ENCODE measurements at regions not wholly inside any gene's neighbourhood (a gene's known extent, or its start where the extent isn't known, plus 50 kb on each side); places are given as distances from the start of the nearest gene placed in this dataset.

DNA sequence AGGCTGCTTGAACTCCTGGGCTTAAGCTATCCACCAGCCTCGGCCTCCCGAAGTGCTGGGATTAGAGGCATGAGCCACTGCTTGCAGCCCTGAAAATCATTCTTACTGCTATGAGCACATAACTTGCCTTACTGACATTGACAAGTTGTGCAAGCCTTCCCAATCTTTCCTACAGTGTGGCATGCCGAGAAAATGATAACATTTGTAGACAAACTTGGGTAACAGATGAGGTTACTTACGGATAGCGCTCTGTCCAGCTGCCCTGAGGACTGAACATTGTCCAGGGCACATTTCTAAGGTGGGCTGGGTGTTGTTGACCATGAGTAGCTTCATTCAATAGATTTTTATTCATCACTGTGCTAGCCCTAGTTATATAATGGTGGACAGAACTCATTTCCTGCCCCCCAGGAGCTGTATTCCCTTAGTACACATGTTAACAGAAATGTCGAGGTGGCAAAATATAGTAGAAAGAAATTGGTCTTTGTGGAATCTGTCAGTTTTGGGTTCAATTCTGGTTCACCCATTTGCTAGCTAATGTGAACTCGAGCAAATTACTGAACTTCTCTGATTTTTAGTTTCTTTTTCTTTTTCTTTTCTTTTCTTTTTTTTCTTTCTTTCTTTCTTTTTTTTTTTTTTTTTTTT, 118.4 kb upstream of the AKIRIN2 start (continued):
- TF ChIP-seq, protein P1, sequence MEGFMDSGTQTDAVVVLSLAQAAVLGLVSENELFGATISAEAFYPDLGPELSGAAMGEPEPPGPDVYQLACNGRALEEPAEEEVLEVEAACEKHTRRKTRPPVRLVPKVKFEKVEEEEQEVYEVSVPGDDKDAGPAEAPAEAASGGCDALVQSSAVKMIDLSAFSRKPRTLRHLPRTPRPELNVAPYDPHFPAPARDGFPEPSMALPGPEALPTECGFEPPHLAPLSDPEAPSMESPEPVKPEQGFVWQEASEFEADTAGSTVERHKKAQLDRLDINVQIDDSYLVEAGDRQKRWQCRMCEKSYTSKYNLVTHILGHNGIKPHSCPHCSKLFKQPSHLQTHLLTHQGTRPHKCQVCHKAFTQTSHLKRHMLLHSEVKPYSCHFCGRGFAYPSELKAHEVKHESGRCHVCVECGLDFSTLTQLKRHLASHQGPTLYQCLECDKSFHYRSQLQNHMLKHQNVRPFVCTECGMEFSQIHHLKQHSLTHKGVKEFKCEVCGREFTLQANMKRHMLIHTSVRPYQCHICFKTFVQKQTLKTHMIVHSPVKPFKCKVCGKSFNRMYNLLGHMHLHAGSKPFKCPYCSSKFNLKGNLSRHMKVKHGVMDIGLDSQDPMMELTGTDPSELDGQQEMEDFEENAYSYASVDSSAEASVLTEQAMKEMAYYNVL (CRISPR knock-in tag; IDR thresholded peaks at IDR 0.05; ENCODE audit: borderline replicate concordance), result peak; percentile 47; the same call in 1 of the 2 replicates
- TF ChIP-seq CREM (IDR thresholded peaks at IDR 0.05), result 0 out of 2 replicates have a peak, but pooled peaks have one; percentile 29
- no peak for TF ChIP-seq CREM (CRISPR knock-in tag; IDR thresholded peaks at IDR 0.05)
- peak; percentile 39; the same call in 1 of the 2 replicates for TF ChIP-seq FOSL2 (CRISPR knock-in tag; IDR thresholded peaks at IDR 0.05)
- peak; percentile 90 for TF ChIP-seq CEBPB (IDR thresholded peaks at IDR 0.05; ENCODE audit: borderline replicate concordance, low read depth, low read length)
- peak; percentile 69 for TF ChIP-seq POGZ (CRISPR knock-in tag; IDR thresholded peaks at IDR 0.05)
- TF ChIP-seq, protein P2, sequence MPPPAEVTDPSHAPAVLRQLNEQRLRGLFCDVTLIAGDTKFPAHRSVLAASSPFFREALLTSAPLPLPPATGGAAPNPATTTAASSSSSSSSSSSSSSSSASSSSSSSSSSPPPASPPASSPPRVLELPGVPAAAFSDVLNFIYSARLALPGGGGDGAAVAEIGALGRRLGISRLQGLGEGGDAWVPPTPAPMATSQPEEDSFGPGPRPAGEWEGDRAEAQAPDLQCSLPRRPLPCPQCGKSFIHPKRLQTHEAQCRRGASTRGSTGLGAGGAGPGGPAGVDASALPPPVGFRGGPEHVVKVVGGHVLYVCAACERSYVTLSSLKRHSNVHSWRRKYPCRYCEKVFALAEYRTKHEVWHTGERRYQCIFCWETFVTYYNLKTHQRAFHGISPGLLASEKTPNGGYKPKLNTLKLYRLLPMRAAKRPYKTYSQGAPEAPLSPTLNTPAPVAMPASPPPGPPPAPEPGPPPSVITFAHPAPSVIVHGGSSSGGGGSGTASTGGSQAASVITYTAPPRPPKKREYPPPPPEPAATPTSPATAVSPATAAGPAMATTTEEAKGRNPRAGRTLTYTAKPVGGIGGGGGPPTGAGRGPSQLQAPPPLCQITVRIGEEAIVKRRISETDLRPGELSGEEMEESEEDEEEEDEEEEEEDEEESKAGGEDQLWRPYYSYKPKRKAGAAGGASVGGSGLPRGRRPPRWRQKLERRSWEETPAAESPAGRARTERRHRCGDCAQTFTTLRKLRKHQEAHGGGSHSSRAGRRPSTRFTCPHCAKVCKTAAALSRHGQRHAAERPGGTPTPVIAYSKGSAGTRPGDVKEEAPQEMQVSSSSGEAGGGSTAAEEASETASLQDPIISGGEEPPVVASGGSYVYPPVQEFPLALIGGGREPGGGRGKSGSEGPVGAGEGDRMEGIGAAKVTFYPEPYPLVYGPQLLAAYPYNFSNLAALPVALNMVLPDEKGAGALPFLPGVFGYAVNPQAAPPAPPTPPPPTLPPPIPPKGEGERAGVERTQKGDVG (CRISPR knock-in tag; IDR thresholded peaks at IDR 0.05; ENCODE audit: borderline replicate concordance), result peak; percentile 72; the same call in 1 of the 2 replicates
- peak; percentile 75 for TF ChIP-seq MAFF (IDR thresholded peaks at IDR 0.05; ENCODE audit: low read depth, low read length)
- TF ChIP-seq, protein P3, sequence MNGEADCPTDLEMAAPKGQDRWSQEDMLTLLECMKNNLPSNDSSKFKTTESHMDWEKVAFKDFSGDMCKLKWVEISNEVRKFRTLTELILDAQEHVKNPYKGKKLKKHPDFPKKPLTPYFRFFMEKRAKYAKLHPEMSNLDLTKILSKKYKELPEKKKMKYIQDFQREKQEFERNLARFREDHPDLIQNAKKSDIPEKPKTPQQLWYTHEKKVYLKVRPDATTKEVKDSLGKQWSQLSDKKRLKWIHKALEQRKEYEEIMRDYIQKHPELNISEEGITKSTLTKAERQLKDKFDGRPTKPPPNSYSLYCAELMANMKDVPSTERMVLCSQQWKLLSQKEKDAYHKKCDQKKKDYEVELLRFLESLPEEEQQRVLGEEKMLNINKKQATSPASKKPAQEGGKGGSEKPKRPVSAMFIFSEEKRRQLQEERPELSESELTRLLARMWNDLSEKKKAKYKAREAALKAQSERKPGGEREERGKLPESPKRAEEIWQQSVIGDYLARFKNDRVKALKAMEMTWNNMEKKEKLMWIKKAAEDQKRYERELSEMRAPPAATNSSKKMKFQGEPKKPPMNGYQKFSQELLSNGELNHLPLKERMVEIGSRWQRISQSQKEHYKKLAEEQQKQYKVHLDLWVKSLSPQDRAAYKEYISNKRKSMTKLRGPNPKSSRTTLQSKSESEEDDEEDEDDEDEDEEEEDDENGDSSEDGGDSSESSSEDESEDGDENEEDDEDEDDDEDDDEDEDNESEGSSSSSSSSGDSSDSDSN (CRISPR knock-in tag; IDR thresholded peaks at IDR 0.05), result 0 out of 2 replicates have a peak, but pooled peaks have one; percentile 24
- TF ChIP-seq HOXA3 (CRISPR knock-in tag; IDR thresholded peaks at IDR 0.05), result peak; percentile 25; the same call in 1 of the 2 replicates
- TF ChIP-seq RCOR2 (CRISPR knock-in tag; IDR thresholded peaks at IDR 0.05), result peak; percentile 21; the same call in 1 of the 2 replicates
- TF ChIP-seq, protein P4, sequence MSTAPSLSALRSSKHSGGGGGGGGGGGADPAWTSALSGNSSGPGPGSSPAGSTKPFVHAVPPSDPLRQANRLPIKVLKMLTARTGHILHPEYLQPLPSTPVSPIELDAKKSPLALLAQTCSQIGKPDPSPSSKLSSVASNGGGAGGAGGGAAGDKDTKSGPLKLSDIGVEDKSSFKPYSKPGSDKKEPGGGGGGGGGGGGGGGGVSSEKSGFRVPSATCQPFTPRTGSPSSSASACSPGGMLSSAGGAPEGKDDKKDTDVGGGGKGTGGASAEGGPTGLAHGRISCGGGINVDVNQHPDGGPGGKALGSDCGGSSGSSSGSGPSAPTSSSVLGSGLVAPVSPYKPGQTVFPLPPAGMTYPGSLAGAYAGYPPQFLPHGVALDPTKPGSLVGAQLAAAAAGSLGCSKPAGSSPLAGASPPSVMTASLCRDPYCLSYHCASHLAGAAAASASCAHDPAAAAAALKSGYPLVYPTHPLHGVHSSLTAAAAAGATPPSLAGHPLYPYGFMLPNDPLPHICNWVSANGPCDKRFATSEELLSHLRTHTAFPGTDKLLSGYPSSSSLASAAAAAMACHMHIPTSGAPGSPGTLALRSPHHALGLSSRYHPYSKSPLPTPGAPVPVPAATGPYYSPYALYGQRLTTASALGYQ (CRISPR knock-in tag; IDR thresholded peaks at IDR 0.05), result no peak
- TF ChIP-seq, protein P5, sequence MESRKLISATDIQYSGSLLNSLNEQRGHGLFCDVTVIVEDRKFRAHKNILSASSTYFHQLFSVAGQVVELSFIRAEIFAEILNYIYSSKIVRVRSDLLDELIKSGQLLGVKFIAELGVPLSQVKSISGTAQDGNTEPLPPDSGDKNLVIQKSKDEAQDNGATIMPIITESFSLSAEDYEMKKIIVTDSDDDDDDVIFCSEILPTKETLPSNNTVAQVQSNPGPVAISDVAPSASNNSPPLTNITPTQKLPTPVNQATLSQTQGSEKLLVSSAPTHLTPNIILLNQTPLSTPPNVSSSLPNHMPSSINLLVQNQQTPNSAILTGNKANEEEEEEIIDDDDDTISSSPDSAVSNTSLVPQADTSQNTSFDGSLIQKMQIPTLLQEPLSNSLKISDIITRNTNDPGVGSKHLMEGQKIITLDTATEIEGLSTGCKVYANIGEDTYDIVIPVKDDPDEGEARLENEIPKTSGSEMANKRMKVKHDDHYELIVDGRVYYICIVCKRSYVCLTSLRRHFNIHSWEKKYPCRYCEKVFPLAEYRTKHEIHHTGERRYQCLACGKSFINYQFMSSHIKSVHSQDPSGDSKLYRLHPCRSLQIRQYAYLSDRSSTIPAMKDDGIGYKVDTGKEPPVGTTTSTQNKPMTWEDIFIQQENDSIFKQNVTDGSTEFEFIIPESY (CRISPR knock-in tag; IDR thresholded peaks at IDR 0.05), result peak; percentile 100
- TF ChIP-seq EP300 (IDR thresholded peaks at IDR 0.05; ENCODE audit: low read depth in 2 of 2, low read length in 2 of 2), result peak; percentile 19 to 48; a peak in 2 of 4 replicates
- peak; percentile 58; the same call in 1 of the 2 replicates for TF ChIP-seq EP300 (CRISPR knock-in tag; IDR thresholded peaks at IDR 0.05; ENCODE audit: borderline replicate concordance)
- TF ChIP-seq ZNF382 (CRISPR knock-in tag; IDR thresholded peaks at IDR 0.05; ENCODE audit: borderline replicate concordance), result no peak
- TF ChIP-seq SKI (IDR thresholded peaks at IDR 0.05; ENCODE audit: partially characterized antibody), result peak; percentile 39
- 0 out of 2 replicates have a peak, but pooled peaks have one; percentile 49 for TF ChIP-seq FOXO1 (CRISPR knock-in tag; IDR thresholded peaks at IDR 0.05)
